GM12873 (cell line): ENCODE measurements at regions not wholly inside any gene's neighbourhood (a gene's known extent, or its start where the extent isn't known, plus 50 kb on each side); places are given as distances from the start of the nearest gene placed in this dataset.

ENCODE experiments used
- TF ChIP-seq, protein P1 (sequence below): IDR thresholded peaks from 2 replicates; pipeline ENCODE4 v1.5.1; 2012; ENCODE audit warnings: low read depth, mild to moderate bottlenecking, moderate library complexity, low read length, control low read depth; ENCODE audit not compliant: insufficient read depth; ENCODE audit errors: missing control alignments

GRCh38 chr11:19313140-19313539 lies 72.4 kb upstream of the E2F8 start:
- TF ChIP-seq, protein P1, sequence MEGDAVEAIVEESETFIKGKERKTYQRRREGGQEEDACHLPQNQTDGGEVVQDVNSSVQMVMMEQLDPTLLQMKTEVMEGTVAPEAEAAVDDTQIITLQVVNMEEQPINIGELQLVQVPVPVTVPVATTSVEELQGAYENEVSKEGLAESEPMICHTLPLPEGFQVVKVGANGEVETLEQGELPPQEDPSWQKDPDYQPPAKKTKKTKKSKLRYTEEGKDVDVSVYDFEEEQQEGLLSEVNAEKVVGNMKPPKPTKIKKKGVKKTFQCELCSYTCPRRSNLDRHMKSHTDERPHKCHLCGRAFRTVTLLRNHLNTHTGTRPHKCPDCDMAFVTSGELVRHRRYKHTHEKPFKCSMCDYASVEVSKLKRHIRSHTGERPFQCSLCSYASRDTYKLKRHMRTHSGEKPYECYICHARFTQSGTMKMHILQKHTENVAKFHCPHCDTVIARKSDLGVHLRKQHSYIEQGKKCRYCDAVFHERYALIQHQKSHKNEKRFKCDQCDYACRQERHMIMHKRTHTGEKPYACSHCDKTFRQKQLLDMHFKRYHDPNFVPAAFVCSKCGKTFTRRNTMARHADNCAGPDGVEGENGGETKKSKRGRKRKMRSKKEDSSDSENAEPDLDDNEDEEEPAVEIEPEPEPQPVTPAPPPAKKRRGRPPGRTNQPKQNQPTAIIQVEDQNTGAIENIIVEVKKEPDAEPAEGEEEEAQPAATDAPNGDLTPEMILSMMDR = no peak

- TF ChIP-seq, protein P1 = peak; percentile 91
These were observed 70.7 kb upstream of the E2F8 start for GRCh38 chr11:19311308-19312030.

- TF ChIP-seq, protein P1 = no peak
These were observed 66.8 kb upstream of the E2F8 start for GRCh38 chr11:19307498-19307897.

- TF ChIP-seq, protein P1 = no peak
These were observed 65.6 kb upstream of the E2F8 start for GRCh38 chr11:19306179-19306944.

- TF ChIP-seq, protein P1 = no peak
These were observed 60.6 kb upstream of the E2F8 start for GRCh38 chr11:19301361-19301760.

GRCh38 chr11:19294444-19294843 lies 53.7 kb upstream of the E2F8 start:
- TF ChIP-seq, protein P1 = no peak

DNA sequence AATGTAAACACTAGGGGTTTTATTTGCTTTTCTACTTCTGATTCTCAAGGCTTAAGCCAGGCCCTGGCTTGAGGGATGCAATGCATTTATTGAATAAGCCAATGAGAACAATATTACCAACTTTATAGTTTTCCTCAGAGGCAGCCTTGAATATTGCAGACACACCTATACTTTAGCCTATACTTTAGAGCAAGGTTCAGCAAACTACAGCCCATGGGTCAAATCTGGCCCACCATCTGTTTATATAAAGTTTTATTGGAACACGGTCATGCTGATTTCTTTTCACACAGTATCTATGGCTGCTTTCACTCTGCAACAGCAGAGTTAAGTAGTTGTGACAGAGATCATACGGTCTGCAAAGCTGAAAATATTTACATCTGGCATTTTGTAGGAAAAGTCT lies 50.3 kb upstream of the E2F8 start:
- TF ChIP-seq, protein P1 = no peak
